ENCODE measurements at regions not wholly inside any gene's neighbourhood (a gene's known extent, or its start where the extent isn't known, plus 50 kb on each side); places are given as distances from the start of the nearest gene placed in this dataset.

DNA sequence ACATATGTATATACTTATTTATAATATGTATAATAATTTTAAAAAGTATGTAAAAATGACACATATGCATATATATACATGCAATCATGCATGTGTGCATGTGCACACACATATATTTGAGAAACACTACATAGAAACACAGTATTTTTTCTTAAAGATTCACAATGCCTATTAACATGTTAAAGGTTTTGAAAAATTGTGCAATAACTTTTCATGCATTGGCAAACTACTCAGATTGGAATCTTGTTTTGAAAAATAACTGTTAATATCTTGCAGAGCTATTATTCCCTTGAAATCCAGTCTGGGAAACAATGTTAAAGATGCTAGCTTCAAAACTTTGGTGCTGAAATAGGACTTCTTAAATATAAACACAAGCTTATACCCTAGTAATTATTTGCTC, 256.2 kb upstream of the P2RY1 start:
- TF ChIP-seq, protein P1, sequence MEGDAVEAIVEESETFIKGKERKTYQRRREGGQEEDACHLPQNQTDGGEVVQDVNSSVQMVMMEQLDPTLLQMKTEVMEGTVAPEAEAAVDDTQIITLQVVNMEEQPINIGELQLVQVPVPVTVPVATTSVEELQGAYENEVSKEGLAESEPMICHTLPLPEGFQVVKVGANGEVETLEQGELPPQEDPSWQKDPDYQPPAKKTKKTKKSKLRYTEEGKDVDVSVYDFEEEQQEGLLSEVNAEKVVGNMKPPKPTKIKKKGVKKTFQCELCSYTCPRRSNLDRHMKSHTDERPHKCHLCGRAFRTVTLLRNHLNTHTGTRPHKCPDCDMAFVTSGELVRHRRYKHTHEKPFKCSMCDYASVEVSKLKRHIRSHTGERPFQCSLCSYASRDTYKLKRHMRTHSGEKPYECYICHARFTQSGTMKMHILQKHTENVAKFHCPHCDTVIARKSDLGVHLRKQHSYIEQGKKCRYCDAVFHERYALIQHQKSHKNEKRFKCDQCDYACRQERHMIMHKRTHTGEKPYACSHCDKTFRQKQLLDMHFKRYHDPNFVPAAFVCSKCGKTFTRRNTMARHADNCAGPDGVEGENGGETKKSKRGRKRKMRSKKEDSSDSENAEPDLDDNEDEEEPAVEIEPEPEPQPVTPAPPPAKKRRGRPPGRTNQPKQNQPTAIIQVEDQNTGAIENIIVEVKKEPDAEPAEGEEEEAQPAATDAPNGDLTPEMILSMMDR (IDR thresholded peaks at IDR 0.05; ENCODE audit: low read depth, low read length): no peak
- no peak overlapping the region for H3K27ac ChIP-seq
- no peak overlapping the region for H3K4me3 ChIP-seq (ENCODE audit: low read depth, low read length)
- no peaks in the 10 kb centered on the region for H3K9me3 ChIP-seq (ENCODE audit: severe bottlenecking)
- H3K27me3 ChIP-seq (ENCODE audit: insufficient read depth, low read depth, severe bottlenecking): no peaks in the 10 kb centered on the region
- no peak for DNase-seq
- no peaks in the 10 kb centered on the region for H3K36me3 ChIP-seq

DNA sequence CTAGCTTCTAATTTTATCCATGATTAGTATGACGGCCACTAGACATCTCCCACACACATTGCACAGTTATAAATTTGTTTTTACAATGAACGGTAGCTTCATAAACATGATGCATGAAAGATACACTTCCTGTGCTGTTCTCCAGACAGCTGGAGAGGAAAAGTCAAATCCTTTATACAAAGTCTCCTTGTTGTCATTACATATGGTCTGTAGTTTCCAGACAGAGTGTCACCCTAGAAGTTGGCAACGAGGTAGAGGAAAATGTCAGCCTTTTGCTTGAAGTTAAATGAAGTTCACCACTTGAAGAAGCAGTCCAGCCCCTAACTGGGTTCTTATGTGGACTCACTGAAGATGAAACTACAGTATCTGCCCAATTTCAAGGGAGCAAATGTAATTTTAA, 253.0 kb upstream of the P2RY1 start:
- TF ChIP-seq, protein P1 (IDR thresholded peaks at IDR 0.05; ENCODE audit: low read depth, low read length): no peak
- Histone ChIP-seq H3K27me3 (ENCODE audit: insufficient read depth, low read depth, severe bottlenecking) (no peaks in the 10 kb centered on the region), H3K4me3 (ENCODE audit: low read depth, low read length) (no peak overlapping the region), H3K36me3 (no peaks in the 10 kb centered on the region), H3K9me3 (ENCODE audit: severe bottlenecking) (no peaks in the 10 kb centered on the region), H3K27ac (no peak overlapping the region)
- DNase-seq: no peak

DNA sequence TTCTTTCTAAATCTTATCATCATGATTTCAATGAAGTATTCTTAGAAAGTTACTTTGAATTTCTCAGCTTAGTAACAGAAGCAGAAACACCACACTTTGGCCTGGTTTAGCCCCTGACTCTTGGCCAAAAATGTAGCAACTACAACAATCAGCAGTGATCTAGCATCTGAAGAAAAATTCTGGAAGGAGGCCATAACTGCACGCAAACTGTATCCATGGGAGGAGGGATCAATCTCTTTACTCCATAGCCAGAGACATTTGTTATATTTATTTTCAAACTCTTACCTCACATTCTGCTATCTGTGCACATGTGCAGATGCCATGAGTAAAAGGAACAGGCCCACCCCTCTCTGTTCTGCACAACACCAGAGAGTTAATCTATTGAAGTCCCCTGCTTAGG, 251.0 kb upstream of the P2RY1 start:
- DNase-seq: no peak
- no peaks in the 10 kb centered on the region for H3K27me3 ChIP-seq (ENCODE audit: insufficient read depth, low read depth, severe bottlenecking)
- H3K9me3 ChIP-seq (ENCODE audit: severe bottlenecking): no peaks in the 10 kb centered on the region
- no peaks in the 10 kb centered on the region for H3K36me3 ChIP-seq
- TF ChIP-seq, protein P1 (IDR thresholded peaks at IDR 0.05; ENCODE audit: low read depth, low read length): no peak
- no peak overlapping the region for H3K4me3 ChIP-seq (ENCODE audit: low read depth, low read length)
- no peak overlapping the region for H3K27ac ChIP-seq

DNA sequence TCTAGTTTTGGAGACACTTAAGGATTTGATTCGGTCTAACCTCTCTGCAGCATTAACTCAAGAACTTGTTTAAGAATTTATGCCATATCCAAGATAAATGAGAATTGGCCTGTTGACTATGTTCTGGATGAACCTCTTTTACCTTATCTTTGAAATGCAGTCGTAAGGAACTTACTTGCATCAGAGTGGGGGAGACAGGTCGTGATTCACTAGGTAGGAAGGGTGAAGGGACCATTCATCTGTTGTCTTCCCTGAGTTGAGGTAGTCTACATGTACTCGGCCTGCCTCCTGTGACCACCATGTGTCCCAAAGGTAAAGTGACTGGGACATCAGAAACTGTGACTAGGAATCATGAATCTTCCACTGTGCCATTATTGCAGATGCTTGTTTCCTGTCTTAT, 248.0 kb upstream of the P2RY1 start:
- no peak overlapping the region for H3K27ac ChIP-seq
- no peaks in the 10 kb centered on the region for H3K9me3 ChIP-seq (ENCODE audit: severe bottlenecking)
- no peaks in the 10 kb centered on the region for H3K36me3 ChIP-seq
- DNase-seq: no peak
- TF ChIP-seq, protein P1 (IDR thresholded peaks at IDR 0.05; ENCODE audit: low read depth, low read length): no peak
- no peak overlapping the region for H3K4me3 ChIP-seq (ENCODE audit: low read depth, low read length)
- no peaks in the 10 kb centered on the region for H3K27me3 ChIP-seq (ENCODE audit: insufficient read depth, low read depth, severe bottlenecking)

DNA sequence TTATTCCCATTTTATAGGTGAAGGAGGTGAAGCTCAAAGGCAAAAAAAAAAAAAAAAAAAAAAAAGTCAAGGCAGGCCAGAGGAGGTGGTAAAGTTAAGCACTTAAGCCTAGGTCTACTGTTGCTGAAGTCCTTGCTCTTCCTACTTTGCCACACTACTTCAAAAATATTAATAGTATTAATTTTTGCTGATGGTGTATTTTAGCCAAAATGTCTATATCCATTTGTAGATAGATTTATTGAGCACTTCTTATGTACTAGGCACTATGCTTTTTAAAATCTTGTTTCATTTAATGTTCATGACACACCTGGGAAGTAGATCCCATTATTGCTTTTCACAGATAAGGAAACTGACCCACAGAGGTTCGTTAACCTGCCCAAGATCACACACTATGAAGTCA, 247.1 kb upstream of the P2RY1 start:
- Histone ChIP-seq H3K36me3 (no peaks in the 10 kb centered on the region), H3K4me3 (ENCODE audit: low read depth, low read length) (no peak overlapping the region), H3K9me3 (ENCODE audit: severe bottlenecking) (no peaks in the 10 kb centered on the region), H3K27ac (no peak overlapping the region), H3K27me3 (ENCODE audit: insufficient read depth, low read depth, severe bottlenecking) (no peaks in the 10 kb centered on the region)
- TF ChIP-seq, protein P1 (IDR thresholded peaks at IDR 0.05; ENCODE audit: low read depth, low read length): no peak
- no peak for DNase-seq

DNA sequence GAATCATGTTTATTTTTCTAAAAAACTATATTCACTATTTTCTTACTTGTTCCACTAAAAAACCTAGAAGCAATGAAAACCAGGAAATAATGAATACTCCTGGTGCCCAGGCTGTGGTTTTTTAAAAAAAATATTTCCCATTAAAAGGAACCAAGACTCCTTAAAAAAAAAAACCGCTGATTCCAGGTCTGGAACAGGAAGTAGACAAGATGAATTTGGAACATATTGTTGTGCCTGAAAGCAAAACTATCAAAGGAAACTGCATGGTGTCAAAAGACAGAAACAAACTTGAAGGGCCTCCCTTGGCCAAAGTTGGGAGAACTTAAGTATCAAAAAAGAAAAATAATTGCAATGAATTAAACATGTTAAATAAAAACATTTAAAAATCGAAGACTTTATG, 245.3 kb upstream of the P2RY1 start:
- TF ChIP-seq, protein P1 (IDR thresholded peaks at IDR 0.05; ENCODE audit: low read depth, low read length): no peak
- H3K27me3 ChIP-seq (ENCODE audit: insufficient read depth, low read depth, severe bottlenecking): no peaks in the 10 kb centered on the region
- no peak overlapping the region for H3K27ac ChIP-seq
- H3K9me3 ChIP-seq (ENCODE audit: severe bottlenecking): no peaks in the 10 kb centered on the region
- no peak overlapping the region for H3K4me3 ChIP-seq (ENCODE audit: low read depth, low read length)
- no peaks in the 10 kb centered on the region for H3K36me3 ChIP-seq
- no peak for DNase-seq

Measured in WERI-Rb-1 (cell line).